ENCODE measurements at regions not wholly inside any gene's neighbourhood (a gene's known extent, or its start where the extent isn't known, plus 50 kb on each side); places are given as distances from the start of the nearest gene placed in this dataset.

DNA sequence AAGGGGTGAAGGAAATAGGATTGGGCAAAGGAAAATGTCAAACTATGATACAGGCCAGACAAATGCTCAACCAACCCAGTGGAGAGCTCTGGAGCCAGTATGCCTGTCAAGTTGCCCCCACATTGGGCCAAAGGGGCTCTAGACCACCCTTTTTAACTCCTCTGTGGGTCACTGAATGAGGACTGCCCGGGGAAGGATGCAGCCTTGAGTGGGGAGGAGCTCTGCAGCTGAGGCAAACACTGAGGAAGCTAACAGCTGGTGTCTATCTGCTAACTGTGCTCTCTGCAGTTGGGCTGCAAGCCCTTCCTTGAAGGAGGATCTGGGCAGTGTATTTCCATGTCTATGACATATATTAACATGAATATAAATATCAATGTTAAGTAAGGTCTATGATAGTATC, 98.4 kb upstream of the PRSS16 start:
- no peak overlapping the region for H3K4me3 ChIP-seq
- TF ChIP-seq, protein P1, sequence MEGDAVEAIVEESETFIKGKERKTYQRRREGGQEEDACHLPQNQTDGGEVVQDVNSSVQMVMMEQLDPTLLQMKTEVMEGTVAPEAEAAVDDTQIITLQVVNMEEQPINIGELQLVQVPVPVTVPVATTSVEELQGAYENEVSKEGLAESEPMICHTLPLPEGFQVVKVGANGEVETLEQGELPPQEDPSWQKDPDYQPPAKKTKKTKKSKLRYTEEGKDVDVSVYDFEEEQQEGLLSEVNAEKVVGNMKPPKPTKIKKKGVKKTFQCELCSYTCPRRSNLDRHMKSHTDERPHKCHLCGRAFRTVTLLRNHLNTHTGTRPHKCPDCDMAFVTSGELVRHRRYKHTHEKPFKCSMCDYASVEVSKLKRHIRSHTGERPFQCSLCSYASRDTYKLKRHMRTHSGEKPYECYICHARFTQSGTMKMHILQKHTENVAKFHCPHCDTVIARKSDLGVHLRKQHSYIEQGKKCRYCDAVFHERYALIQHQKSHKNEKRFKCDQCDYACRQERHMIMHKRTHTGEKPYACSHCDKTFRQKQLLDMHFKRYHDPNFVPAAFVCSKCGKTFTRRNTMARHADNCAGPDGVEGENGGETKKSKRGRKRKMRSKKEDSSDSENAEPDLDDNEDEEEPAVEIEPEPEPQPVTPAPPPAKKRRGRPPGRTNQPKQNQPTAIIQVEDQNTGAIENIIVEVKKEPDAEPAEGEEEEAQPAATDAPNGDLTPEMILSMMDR (IDR thresholded peaks at IDR 0.05): no peak
- TF ChIP-seq POLR2A (IDR thresholded peaks at IDR 0.05): no peak
- no peak for TF ChIP-seq EP300 (IDR thresholded peaks at IDR 0.05; ENCODE audit: low read depth)
- no peak for TF ChIP-seq POLR2AphosphoS5 (IDR thresholded peaks at IDR 0.05)
- no peaks in the 10 kb centered on the region for H3K9me3 ChIP-seq
- no peak for DNase-seq
- no peaks in the 10 kb centered on the region for H3K36me3 ChIP-seq
- intact Hi-C loops (cut with DNase I; ENCODE audit: low total_unique reads): no loop called here
- H3K27ac ChIP-seq: no peak overlapping the region
- H3K4me1 ChIP-seq: peaks cover 6 to 19% (median 10%) of the 10 kb centered on the region in 4 donors
- H3K27me3 ChIP-seq: no peaks in the 10 kb centered on the region
- in situ Hi-C loops (cut with MboI; ENCODE audit: low pct_ligation_motif_present in 1 of 4, low pct_unique_long_range_greater_than_20kb in 1 of 4, low sequenced_read_pairs in 3 of 4): loop anchor here in 3 of 4 donors (25.0 kb wide), 7 partner anchors 812 to 1112 kb away; a partner anchor contains a TSS
- WGBS, 2 donors (ENCODE audit: low coverage in 1 of 2): 65% methylated on average over 1 of the region's 1 CpG; no CpG with 5 or more reads in 1 of the 2 donors

- no peaks in the 10 kb centered on the region for H3K36me3 ChIP-seq
- whole genome bisulfite sequencing, 2 donors (ENCODE audit: low coverage in 1 of 2): 85 to 86% methylated on average over 1 of the region's 1 CpG
- intact Hi-C loops (cut with DNase I; ENCODE audit: low total_unique reads) (no loop called here), in situ Hi-C loops (cut with MboI; ENCODE audit: low pct_ligation_motif_present in 1 of 4, low pct_unique_long_range_greater_than_20kb in 1 of 4, low sequenced_read_pairs in 3 of 4) (loop anchor here in 2 of 4 donors (25.0 kb wide), 3 partner anchors 358 to 1183 kb away; partner anchors contain the start of genes ZKSCAN3 (in 1 of the 2) and ZSCAN31 (in 1 of the 2))
- DNase-seq: no peak
- no peak for TF ChIP-seq EP300 (IDR thresholded peaks at IDR 0.05; ENCODE audit: low read depth)
- TF ChIP-seq POLR2AphosphoS5 (IDR thresholded peaks at IDR 0.05): no peak
- TF ChIP-seq, protein P1 (IDR thresholded peaks at IDR 0.05): no peak
- no peak for TF ChIP-seq POLR2A (IDR thresholded peaks at IDR 0.05)
- no peak overlapping the region for H3K27ac ChIP-seq
- H3K4me3 ChIP-seq: no peak overlapping the region
- H3K27me3 ChIP-seq: no peaks in the 10 kb centered on the region
- no peaks in the 10 kb centered on the region for H3K9me3 ChIP-seq
- H3K4me1 ChIP-seq: peaks cover 4 to 14% (median 8%) of the 10 kb centered on the region in 4 donors
Measured at GRCh38 chr6:27154696-27155095, 92.8 kb upstream of the PRSS16 start.

GRCh38 chr6:27156874-27157458, 90.5 kb upstream of the PRSS16 start:
- no peaks in the 10 kb centered on the region for H3K36me3 ChIP-seq
- H3K4me1 ChIP-seq: peaks cover 4 to 14% (median 8%) of the 10 kb centered on the region in 4 donors
- no peak for DNase-seq
- WGBS, 2 donors (ENCODE audit: low coverage in 1 of 2): 31 to 33% methylated on average over 13 to 15 of the region's 15 CpGs
- no peaks in the 10 kb centered on the region for H3K9me3 ChIP-seq
- in situ Hi-C loops (cut with MboI; ENCODE audit: low pct_ligation_motif_present in 1 of 4, low pct_unique_long_range_greater_than_20kb in 1 of 4, low sequenced_read_pairs in 3 of 4) (loop anchor here in 2 of 4 donors (25.0 kb wide), 3 partner anchors 355 to 1180 kb away; partner anchors contain the start of genes ZKSCAN3 (in 1 of the 2) and ZSCAN31 (in 1 of the 2)), intact Hi-C loops (cut with DNase I; ENCODE audit: low total_unique reads) (no loop called here)
- peak overlapping the region; percentile 8 to 50 (median 28) for H3K27ac ChIP-seq
- H3K4me3 ChIP-seq: peak overlapping the region in 3 of 4 donors; percentile 24 to 51 (median 28)
- H3K27me3 ChIP-seq: no peaks in the 10 kb centered on the region
- TF ChIP-seq POLR2A (IDR thresholded peaks at IDR 0.05) (no peak), EP300 (IDR thresholded peaks at IDR 0.05; ENCODE audit: low read depth) (no peak), POLR2AphosphoS5 (IDR thresholded peaks at IDR 0.05) (no peak)
- TF ChIP-seq, protein P1 (IDR thresholded peaks at IDR 0.05): no peak

- Histone ChIP-seq H3K9me3 (no peaks in the 10 kb centered on the region), H3K4me3 (peak overlapping the region; percentile 12 to 51 (median 26)), H3K27ac (peak overlapping the region; percentile 8 to 50 (median 28)), H3K27me3 (no peaks in the 10 kb centered on the region), H3K36me3 (no peaks in the 10 kb centered on the region), H3K4me1 (peaks cover 4 to 14% (median 8%) of the 10 kb centered on the region in 4 donors)
- WGBS, 2 donors (ENCODE audit: low coverage in 1 of 2): 0 to 3% methylated on average over 8 to 34 of the region's 34 CpGs
- intact Hi-C loops (cut with DNase I; ENCODE audit: low total_unique reads): no loop called here
- DNase-seq: peak; percentile 74
- in situ Hi-C loops (cut with MboI; ENCODE audit: low pct_ligation_motif_present in 1 of 4, low pct_unique_long_range_greater_than_20kb in 1 of 4, low sequenced_read_pairs in 3 of 4): loop anchor here in 2 of 4 donors (25.0 kb wide), 3 partner anchors 355 to 1180 kb away; partner anchors contain the start of genes ZKSCAN3 (in 1 of the 2) and ZSCAN31 (in 1 of the 2)
- TF ChIP-seq, protein P1 (IDR thresholded peaks at IDR 0.05): peak; percentile 16 to 58 (median 39)
- TF ChIP-seq POLR2A (IDR thresholded peaks at IDR 0.05): no peak
Measured at GRCh38 chr6:27157459-27158315, 89.8 kb upstream of the PRSS16 start.

Measured in transverse colon (tissue), 4 donors.